HUES48 (cell line): ENCODE measurements at regions not wholly inside any gene's neighbourhood (a gene's known extent, or its start where the extent isn't known, plus 50 kb on each side); places are given as distances from the start of the nearest gene placed in this dataset.
"Not testable (repeated sequence)": the region's sequence is repeated elsewhere in the genome, so short reads cannot be mapped to it uniquely, and the experiment has no call there.

Experiments used
- H3K27ac ChIP-seq: one replicate; pipeline ENCODE4 v1.7.0; 2013; ENCODE audit warnings: low read depth, low read length, inconsistent platforms
- H3K27me3 ChIP-seq: 2 replicates; pipeline ENCODE4 v1.6.1; 2013; ENCODE audit warnings: mild to moderate bottlenecking, low read length; ENCODE audit not compliant: control insufficient read depth, insufficient read depth
- H3K36me3 ChIP-seq: 2 replicates; pipeline ENCODE4 v1.6.1; 2013; ENCODE audit warnings: low read length; ENCODE audit not compliant: control insufficient read depth, insufficient read depth
- H3K4me1 ChIP-seq: 2 replicates; pipeline ENCODE4 v1.6.1; 2013; ENCODE audit warnings: mild to moderate bottlenecking, low read length; ENCODE audit not compliant: control insufficient read depth, insufficient read depth
- H3K4me3 ChIP-seq: 2 replicates; pipeline ENCODE4 v1.5.1; 2013; ENCODE audit warnings: mild to moderate bottlenecking, low read depth, low read length
- H3K9ac ChIP-seq: 2 replicates; pipeline ENCODE4 v1.6.1; 2013; ENCODE audit warnings: mild to moderate bottlenecking, low read depth, low read length, moderate library complexity
- H3K9me3 ChIP-seq: 2 replicates; pipeline ENCODE4 v1.6.1; 2013; ENCODE audit warnings: low read length; ENCODE audit not compliant: control insufficient read depth, insufficient read depth

- Histone ChIP-seq H3K4me1 (no peaks in the 10 kb centered on the region), H3K9ac (no peak overlapping the region), H3K4me3 (no peak overlapping the region), H3K27me3 (no peaks in the 10 kb centered on the region), H3K36me3 (no peaks in the 10 kb centered on the region), H3K9me3 (no peaks in the 10 kb centered on the region), H3K27ac (no peak overlapping the region)
These were observed 151.0 kb upstream of the MSX2 start for GRCh38 chr5:174573221-174573994.

- no peak overlapping the region for H3K27ac ChIP-seq
These were observed 149.3 kb upstream of the MSX2 start for GRCh38 chr5:174575043-174575442.

GRCh38 chr5:174576042-174576441 is 148.3 kb upstream of the MSX2 start:
- no peak overlapping the region for H3K9ac ChIP-seq
- no peak overlapping the region for H3K4me3 ChIP-seq
- no peak overlapping the region for H3K27ac ChIP-seq
- H3K9me3 ChIP-seq, result no peaks in the 10 kb centered on the region
- H3K4me1 ChIP-seq, result no peaks in the 10 kb centered on the region
- H3K27me3 ChIP-seq, result no peaks in the 10 kb centered on the region
- H3K36me3 ChIP-seq, result no peaks in the 10 kb centered on the region

More at GRCh38 chr5:174575043-174575442, 149.3 kb upstream of the MSX2 start:
- Histone ChIP-seq H3K9ac (no peak overlapping the region), H3K9me3 (no peaks in the 10 kb centered on the region), H3K27me3 (no peaks in the 10 kb centered on the region), H3K4me3 (no peak overlapping the region), H3K4me1 (no peaks in the 10 kb centered on the region), H3K36me3 (no peaks in the 10 kb centered on the region)

GRCh38 chr5:174581479-174581878 is 142.9 kb upstream of the MSX2 start:
- no peak overlapping the region for H3K27ac ChIP-seq
- no peaks in the 10 kb centered on the region for H3K27me3 ChIP-seq
- no peaks in the 10 kb centered on the region for H3K36me3 ChIP-seq
- no peaks in the 10 kb centered on the region for H3K9me3 ChIP-seq
- H3K4me1 ChIP-seq, result no peaks in the 10 kb centered on the region
- H3K4me3 ChIP-seq, result no peak overlapping the region
- H3K9ac ChIP-seq, result no peak overlapping the region

GRCh38 chr5:174581894-174582293 is 142.5 kb upstream of the MSX2 start:
- Histone ChIP-seq H3K36me3 (no peaks in the 10 kb centered on the region), H3K27me3 (no peaks in the 10 kb centered on the region), H3K4me3 (no peak overlapping the region), H3K4me1 (no peaks in the 10 kb centered on the region), H3K9ac (no peak overlapping the region), H3K9me3 (no peaks in the 10 kb centered on the region), H3K27ac (no peak overlapping the region)

- no peaks in the 10 kb centered on the region for H3K36me3 ChIP-seq
- no peak overlapping the region for H3K27ac ChIP-seq
- no peaks in the 10 kb centered on the region for H3K27me3 ChIP-seq
- no peak overlapping the region for H3K9ac ChIP-seq
- H3K4me3 ChIP-seq, result no peak overlapping the region
- no peaks in the 10 kb centered on the region for H3K9me3 ChIP-seq
- no peaks in the 10 kb centered on the region for H3K4me1 ChIP-seq
These were observed 141.3 kb upstream of the MSX2 start for GRCh38 chr5:174583071-174583470.

- Histone ChIP-seq H3K36me3 (no peaks in the 10 kb centered on the region), H3K4me3 (no peak overlapping the region), H3K4me1 (no peaks in the 10 kb centered on the region), H3K9me3 (no peaks in the 10 kb centered on the region), H3K27me3 (no peaks in the 10 kb centered on the region), H3K27ac (no peak overlapping the region), H3K9ac (no peak overlapping the region)
These were observed 138.9 kb upstream of the MSX2 start for GRCh38 chr5:174585472-174585871.

- not testable (repeated sequence) for H3K4me3 ChIP-seq, H3K36me3 ChIP-seq, H3K9ac ChIP-seq, H3K4me1 ChIP-seq, H3K27ac ChIP-seq, H3K27me3 ChIP-seq, H3K9me3 ChIP-seq
These were observed 138.2 kb upstream of the MSX2 start for GRCh38 chr5:174586163-174586562.

- Histone ChIP-seq H3K27ac (no peak overlapping the region), H3K27me3 (no peaks in the 10 kb centered on the region), H3K4me3 (no peak overlapping the region), H3K4me1 (no peaks in the 10 kb centered on the region), H3K9ac (no peak overlapping the region), H3K36me3 (no peaks in the 10 kb centered on the region), H3K9me3 (no peaks in the 10 kb centered on the region)
These were observed 135.4 kb upstream of the MSX2 start for GRCh38 chr5:174589011-174589410.

GRCh38 chr5:174589599-174589998 is 134.8 kb upstream of the MSX2 start:
- H3K4me3 ChIP-seq, result no peak overlapping the region
- H3K27ac ChIP-seq, result no peak overlapping the region
- no peaks in the 10 kb centered on the region for H3K36me3 ChIP-seq
- H3K27me3 ChIP-seq, result no peaks in the 10 kb centered on the region
- H3K9ac ChIP-seq, result no peak overlapping the region
- H3K9me3 ChIP-seq, result no peaks in the 10 kb centered on the region
- no peaks in the 10 kb centered on the region for H3K4me1 ChIP-seq

- H3K4me3 ChIP-seq, result no peak overlapping the region
- H3K27ac ChIP-seq, result no peak overlapping the region
- no peaks in the 10 kb centered on the region for H3K36me3 ChIP-seq
- no peak overlapping the region for H3K9ac ChIP-seq
- no peaks in the 10 kb centered on the region for H3K27me3 ChIP-seq
- no peaks in the 10 kb centered on the region for H3K4me1 ChIP-seq
- H3K9me3 ChIP-seq, result no peaks in the 10 kb centered on the region
These were observed 133.6 kb upstream of the MSX2 start for GRCh38 chr5:174590820-174591219.
